ENCODE measurements at regions not wholly inside any gene's neighbourhood (a gene's known extent, or its start where the extent isn't known, plus 50 kb on each side); places are given as distances from the start of the nearest gene placed in this dataset.

DNA sequence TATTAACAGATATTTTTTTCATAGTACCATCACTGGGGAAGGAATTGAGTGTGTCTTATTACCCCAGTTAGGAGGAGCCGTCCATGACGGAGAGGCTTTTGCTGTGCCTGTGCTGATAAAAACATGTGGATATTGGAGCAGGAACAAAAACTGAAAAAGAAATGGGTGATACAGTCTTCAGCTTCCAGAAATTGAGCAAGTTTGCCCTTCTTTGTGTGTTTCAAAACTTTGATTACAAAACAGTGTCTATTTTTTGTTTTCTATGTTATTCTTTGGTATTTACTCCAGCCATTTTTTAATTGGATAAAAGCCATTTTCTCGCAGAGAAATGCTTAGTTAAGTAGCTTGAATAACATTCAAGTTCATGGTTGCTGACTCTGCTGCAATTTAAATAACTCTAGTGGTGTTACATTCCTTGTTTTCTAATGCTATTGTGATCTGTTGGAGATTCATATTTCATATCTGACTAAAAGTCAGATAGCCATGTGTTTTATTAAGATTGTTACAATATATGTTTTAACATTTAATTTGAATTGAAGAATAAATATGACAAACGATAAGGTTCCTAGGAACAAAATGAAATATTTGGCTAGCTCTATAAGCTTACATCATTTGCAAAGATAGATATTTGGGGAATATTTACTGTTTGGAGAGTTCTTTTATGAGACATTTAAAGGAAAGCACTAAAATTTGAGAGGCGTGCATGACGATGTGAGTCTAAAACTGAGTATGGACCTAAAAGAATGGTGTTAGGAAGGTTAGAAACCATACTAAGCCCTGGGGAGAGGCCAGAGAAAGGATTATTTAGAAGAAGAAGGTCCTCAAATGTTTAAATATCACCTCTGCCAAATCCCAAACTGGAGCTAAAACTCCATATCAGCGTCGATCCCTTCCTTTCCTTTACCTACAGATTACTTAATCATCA lies 747.3 kb upstream of the CELF2 start:
- TF ChIP-seq CTCF (IDR thresholded peaks at IDR 0.05), result no peak
- TF ChIP-seq POLR2A (IDR thresholded peaks at IDR 0.05), result no peak
- no peak for TF ChIP-seq EP300 (IDR thresholded peaks at IDR 0.05)
